HepG2 (cell line): ENCODE measurements at regions not wholly inside any gene's neighbourhood (a gene's known extent, or its start where the extent isn't known, plus 50 kb on each side); places are given as distances from the start of the nearest gene placed in this dataset.

Experiments used
- ATAC-seq: fragments of 200-7000 bp; cut with Tn5 transposase; 3 replicates; pipeline ENCODE4 v1.9.1; 2020; ENCODE audit warnings: mild to moderate bottlenecking, moderate library complexity
- BruUV-seq: library from RNA; stranded (reverse); fragments of 400-500 nt; replicated peaks from 2 replicates; lab custom pipeline; 2021; lab: Mats Ljungman, UMichigan
- CTCF ChIA-PET: fragments of 300-600 bp; formaldehyde crosslinking; extraction: SDS; loops from one replicate; lab custom pipeline; 2021; ENCODE audit warnings: low total read pairs, inconsistent platforms, low intra/inter-chr PET ratio; lab: Yijun Ruan, JAX
- POLR2A ChIA-PET: fragments of 350-600 bp; sonication (Branson Sonifier 250); formaldehyde crosslinking; loops from one replicate; lab custom pipeline; 2020; ENCODE audit warnings: antibody characterized with exemption, inconsistent platforms; lab: Yijun Ruan, JAX
- DNase-seq: peaks from one replicate; pipeline ENCODE4 v3.0.0-alpha.2; 2015; ENCODE audit warnings: low spot score
- FAIRE-seq: peaks from 3 replicates; lab custom pipeline; 2011; peaks lifted over from hg19 to GRCh38; lab: Jason Lieb, UNC
- H2AFZ ChIP-seq: one replicate; pipeline ENCODE4 v1.6.1; 2011; ENCODE audit warnings: low read length, inconsistent platforms
- H3K27ac ChIP-seq: fragments of 300-600 bp; 3 replicates; pipeline ENCODE4 v1.8.0; 2011; ENCODE audit warnings: mixed run types, mild to moderate bottlenecking, mixed read lengths, low read length, inconsistent platforms; ENCODE audit not compliant: insufficient read depth; ENCODE audit errors: extremely low read length
- H3K27me3 ChIP-seq, 2 experiments: fragments of 200-600 bp in 1 of 2; 2 replicates in 1 of 2; 3 replicates in 1 of 2; pipeline versions ENCODE4 v1.6.0 to v1.8.0; 2011; ENCODE audit warnings: low read length in 2 of 2, mild to moderate bottlenecking in 2 of 2, moderate library complexity in 2 of 2, inconsistent platforms in 1 of 2; ENCODE audit not compliant: insufficient read depth in 2 of 2, control insufficient read depth in 1 of 2
- H3K36me3 ChIP-seq, 2 experiments: fragments of 200-600 bp in 1 of 2; replicated peaks in 1 of 2; 2 replicates in 1 of 2; 3 replicates in 1 of 2; pipeline versions ENCODE4 v1.5.1 to v1.8.0; 2011; ENCODE audit warnings: low read length in 2 of 2, inconsistent platforms in 1 of 2; ENCODE audit not compliant: insufficient read depth in 2 of 2, control insufficient read depth in 1 of 2
- H3K4me1 ChIP-seq: 2 replicates; pipeline ENCODE4 v1.5.1; 2012; ENCODE audit warnings: low read length, inconsistent platforms; ENCODE audit not compliant: insufficient read depth
- H3K4me2 ChIP-seq: 2 replicates; pipeline ENCODE4 v1.6.0; 2011; ENCODE audit warnings: low read depth, low read length, inconsistent platforms
- H3K4me3 ChIP-seq, 3 experiments: fragments of 200-600 bp in 1 of 3; sonication (generic), shearing (Covaris generic) in 1 of 3; replicated peaks in 1 of 3; 2 replicates each; pipeline ENCODE4 v1.5.1; 2011 to 2016; ENCODE audit warnings: low read length in 3 of 3, inconsistent platforms in 2 of 3, low read depth in 2 of 3, mild to moderate bottlenecking in 2 of 3, control low read depth in 1 of 3, mixed read lengths in 1 of 3; ENCODE audit not compliant: insufficient read depth in 1 of 3
- H3K79me2 ChIP-seq: one replicate; pipeline ENCODE4 v1.6.1; 2011; ENCODE audit warnings: low read length, inconsistent platforms; ENCODE audit not compliant: insufficient read depth
- H3K9ac ChIP-seq: 2 replicates; pipeline ENCODE4 v1.6.0; 2011; ENCODE audit warnings: mild to moderate bottlenecking, low read depth, low read length, inconsistent platforms; ENCODE audit not compliant: insufficient read depth
- H3K9me3 ChIP-seq: 2 replicates; pipeline ENCODE4 v1.5.1; 2012; ENCODE audit warnings: mild to moderate bottlenecking, low read length
- H4K20me1 ChIP-seq: 2 replicates; pipeline ENCODE4 v1.6.0; 2011; ENCODE audit warnings: inconsistent platforms, mild to moderate bottlenecking, low read length, moderate library complexity; ENCODE audit not compliant: insufficient read depth
- CAMTA2 ChIP-seq: sonication (generic); formaldehyde crosslinking; IDR thresholded peaks from 2 replicates; pipeline ENCODE4 v1.4.0; 2020; ENCODE audit warnings: mild to moderate bottlenecking, missing genetic modification reagents, borderline replicate concordance
- GTF2F1 ChIP-seq: fragments of 150-350 bp; IDR thresholded peaks from 2 replicates; pipeline ENCODE4 v1.6.1; 2014; ENCODE audit warnings: low read length
- KDM6A ChIP-seq: IDR thresholded peaks from 2 replicates; pipeline ENCODE4 v1.6.1; 2016; ENCODE audit warnings: low read depth
- MAFF ChIP-seq: IDR thresholded peaks from 2 replicates; pipeline ENCODE4 v1.6.1; 2011; ENCODE audit warnings: low read depth, low read length, improper control_type of control experiment
- MAFK ChIP-seq, 2 experiments: IDR thresholded peaks in 1 of 2; conservative IDR thresholded peaks in 1 of 2; 2 replicates each; pipeline ENCODE4 v1.6.1; 2011; ENCODE audit warnings: improper control_type of control experiment in 2 of 2, low read length in 2 of 2
- RXRB ChIP-seq: IDR thresholded peaks from 2 replicates; pipeline ENCODE4 v1.6.1; 2016; ENCODE audit warnings: borderline replicate concordance, missing genetic modification reagents, missing compliant biosample characterization
- ZNF772 ChIP-seq: sonication (generic); formaldehyde crosslinking; IDR thresholded peaks from 2 replicates; pipeline ENCODE4 v1.5.0; 2020; ENCODE audit warnings: mild to moderate bottlenecking, missing genetic modification reagents
- WGBS: methylation state at CpG from one replicate; pipeline ENCODE4 v1.1.6; 2017; ENCODE audit warnings: low lambda C conversion rate; 5-methylcytosine and 5-hydroxymethylcytosine counted together
- in situ Hi-C: cut with HindIII; loops from 2 replicates; pipeline ENCODE4 v1.10.0; 2017; ENCODE audit warnings: low pct_unique_long_range_greater_than_20kb; ENCODE audit not compliant: extremely low pct_ligation_motif_present
- intact Hi-C: fragments of 100-400 bp; cut with micrococcal nuclease; formaldehyde crosslinking; loops from one replicate; pipeline ENCODE4 v1.10.0; 2022; ENCODE audit not compliant: unreplicated experiment

GRCh38 chr9:26244661-26245451 lies 566.6 kb upstream of the TUSC1 start:
- Histone ChIP-seq H3K27ac (no peak overlapping the region), H3K9ac (no peak overlapping the region), H4K20me1 (no peaks in the 10 kb centered on the region), H3K9me3 (no peaks in the 10 kb centered on the region; the same call in none of the 2 replicates), H3K4me2 (no peak overlapping the region), H3K4me3 (no peak overlapping the region), H2AFZ (no peak overlapping the region), H3K27me3 (no peaks in the 10 kb centered on the region), H3K79me2 (no peaks in the 10 kb centered on the region), H3K4me1 (no peaks in the 10 kb centered on the region), H3K36me3 (no peaks in the 10 kb centered on the region)
- ATAC-seq = no peak
- no peak for DNase-seq
- intact Hi-C loops = no loop called here
- CTCF ChIA-PET = no interaction called here
- POLR2A ChIA-PET = no interaction called here
- in situ Hi-C loops = no loop called here
- TF ChIP-seq CAMTA2 (CRISPR knock-in tag) (no peak), MAFK (conservative IDR thresholded peaks at IDR 0.05 in 1 of 2, IDR thresholded peaks at IDR 0.05 in 1 of 2; ENCODE audit: low read length in 2 of 2) (peak in 1 of 2 experiments; percentile 45; a peak in 2 of 4 replicates), MAFF (0 out of 2 replicates have a peak, but pooled peaks have one; percentile 18)
- WGBS = 0% methylated on average over 1 of the region's 1 CpG
- BruUV-seq = no TSS peak
- no peak for FAIRE-seq

- ChIA-PET POLR2A (no interaction called here), CTCF (no interaction called here)
- DNase-seq = no peak
- Histone ChIP-seq H3K4me1 (no peaks in the 10 kb centered on the region), H3K36me3 (no peaks in the 10 kb centered on the region), H3K9ac (no peak overlapping the region), H3K4me2 (no peak overlapping the region), H4K20me1 (no peaks in the 10 kb centered on the region), H2AFZ (no peak overlapping the region), H3K27me3 (no peaks in the 10 kb centered on the region), H3K27ac (no peak overlapping the region), H3K4me3 (no peak overlapping the region), H3K9me3 (no peaks in the 10 kb centered on the region; the same call in 1 of the 2 replicates), H3K79me2 (no peaks in the 10 kb centered on the region)
- no peak for ATAC-seq
- 4% methylated on average over 4 of the region's 4 CpGs for WGBS
- in situ Hi-C loops = no loop called here
- FAIRE-seq = no peak
- intact Hi-C loops = no loop called here
- TF ChIP-seq KDM6A (no peak), GTF2F1 (no peak), ZNF772 (CRISPR knock-in tag) (no peak), RXRB (CRISPR knock-in tag) (no peak)
- no TSS peak for BruUV-seq
Observed at GRCh38 chr9:26243726-26244125, 565.5 kb upstream of the TUSC1 start.
